Activated naive CD4-positive, alpha-beta T cell treated with anti-CD3 and anti-CD28 coated beads, Interleukin-2, amount 50 U/mL, for 24 hours (primary cell): ENCODE measurements at regions not wholly inside any gene's neighbourhood (a gene's known extent, or its start where the extent isn't known, plus 50 kb on each side); places are given as distances from the start of the nearest gene placed in this dataset.

Experiments used
- H3K27ac Mint-ChIP-seq: one replicate; pipeline ENCODE4 v1.8.0; 2021; ENCODE audit warnings: mild to moderate bottlenecking, mixed read lengths
- H3K27me3 Mint-ChIP-seq: one replicate; pipeline ENCODE4 v1.8.0; 2021; ENCODE audit warnings: mixed read lengths
- H3K36me3 Mint-ChIP-seq: one replicate; pipeline ENCODE4 v1.8.0; 2021; ENCODE audit warnings: mixed read lengths
- H3K4me1 Mint-ChIP-seq: one replicate; pipeline ENCODE4 v1.8.0; 2021; ENCODE audit warnings: mixed read lengths
- H3K4me3 Mint-ChIP-seq: one replicate; pipeline ENCODE4 v1.8.0; 2021; ENCODE audit warnings: mild to moderate bottlenecking, mixed read lengths
- H3K9me3 Mint-ChIP-seq: one replicate; pipeline ENCODE4 v1.8.0; 2021; ENCODE audit warnings: mixed read lengths

DNA sequence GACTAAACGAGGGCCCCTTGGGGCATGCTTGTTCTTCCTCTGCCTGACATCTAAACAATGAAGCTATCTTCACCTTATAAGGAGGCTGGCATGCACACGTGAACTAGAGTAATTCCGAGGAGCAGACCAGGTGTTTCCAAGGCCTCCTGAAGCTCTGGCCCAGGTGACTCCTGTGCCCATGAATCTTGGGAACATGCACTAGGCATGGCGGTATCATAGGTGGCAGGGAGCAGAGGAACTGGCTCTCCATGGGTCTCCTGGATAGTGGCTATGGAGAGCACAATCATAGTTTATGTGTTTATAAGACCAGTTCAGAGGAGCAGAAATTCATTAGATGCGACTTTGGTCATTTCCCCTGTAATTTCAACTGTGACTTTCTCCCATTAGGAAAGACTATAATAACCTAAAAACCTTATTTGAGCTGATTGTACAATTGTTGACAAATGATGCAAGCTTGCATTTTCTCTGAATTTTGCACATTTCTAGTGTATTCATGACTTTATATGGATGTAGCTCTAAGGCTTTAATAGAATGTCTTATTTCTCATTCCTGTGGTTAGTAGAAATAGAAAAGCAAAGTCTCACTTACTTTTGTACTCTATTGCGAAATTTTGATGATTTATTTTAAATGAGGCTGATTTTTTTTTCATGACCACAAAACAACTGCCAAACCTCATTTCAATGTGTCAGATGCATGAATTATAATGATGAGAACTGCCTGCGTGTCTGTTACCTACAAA, 135.3 kb upstream of the RPS23 start:
- Mint-ChIP-seq H3K27ac (no peak overlapping the region), H3K4me1 (no peaks in the 10 kb centered on the region)

GRCh38 chr5:82408033-82408432, 129.9 kb upstream of the RPS23 start:
- no peaks in the 10 kb centered on the region for H3K9me3 Mint-ChIP-seq
- H3K36me3 Mint-ChIP-seq: no peaks in the 10 kb centered on the region
- H3K27me3 Mint-ChIP-seq: no peaks in the 10 kb centered on the region
- H3K27ac Mint-ChIP-seq: no peak overlapping the region
- H3K4me3 Mint-ChIP-seq: no peak overlapping the region
- H3K4me1 Mint-ChIP-seq: no peaks in the 10 kb centered on the region

More for the DNA sequence above, 135.3 kb upstream of the RPS23 start:
- H3K27me3 Mint-ChIP-seq: no peaks in the 10 kb centered on the region
- no peaks in the 10 kb centered on the region for H3K9me3 Mint-ChIP-seq
- no peak overlapping the region for H3K4me3 Mint-ChIP-seq
- H3K36me3 Mint-ChIP-seq: no peaks in the 10 kb centered on the region

DNA sequence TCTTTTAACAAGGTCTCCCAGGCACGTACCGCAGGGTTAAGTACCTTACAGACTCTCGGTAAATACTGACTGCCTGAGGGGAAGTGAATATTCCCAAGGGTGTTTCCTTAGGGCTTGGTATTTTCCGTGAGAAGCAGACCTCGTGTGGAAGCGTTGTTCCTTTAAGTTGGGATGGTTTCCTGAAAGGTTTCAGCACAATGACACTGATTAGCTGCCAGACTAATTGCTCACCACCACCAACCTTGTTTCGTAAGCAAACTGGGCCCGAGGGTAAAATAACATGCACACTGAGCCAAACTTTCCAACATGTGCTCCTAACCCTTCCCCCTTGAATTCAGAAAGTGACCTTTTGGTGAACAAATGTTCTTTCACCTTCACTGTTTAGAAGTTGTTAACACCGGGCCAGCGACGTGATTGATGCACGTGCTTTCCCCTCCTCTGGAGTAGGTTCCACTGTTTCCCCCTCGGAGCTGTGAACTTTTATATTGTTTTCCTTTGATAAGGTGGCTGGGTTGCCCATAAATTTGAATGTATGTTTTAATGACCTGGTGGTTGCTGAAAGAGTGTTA, 128.1 kb upstream of the RPS23 start:
- H3K4me3 Mint-ChIP-seq: no peak overlapping the region
- no peaks in the 10 kb centered on the region for H3K27me3 Mint-ChIP-seq
- no peaks in the 10 kb centered on the region for H3K36me3 Mint-ChIP-seq
- H3K27ac Mint-ChIP-seq: no peak overlapping the region
- no peaks in the 10 kb centered on the region for H3K4me1 Mint-ChIP-seq
- no peaks in the 10 kb centered on the region for H3K9me3 Mint-ChIP-seq

- no peaks in the 10 kb centered on the region for H3K27me3 Mint-ChIP-seq
- H3K9me3 Mint-ChIP-seq: no peaks in the 10 kb centered on the region
- no peak overlapping the region for H3K27ac Mint-ChIP-seq
- H3K4me3 Mint-ChIP-seq: no peak overlapping the region
- H3K4me1 Mint-ChIP-seq: no peaks in the 10 kb centered on the region
- H3K36me3 Mint-ChIP-seq: no peaks in the 10 kb centered on the region
Observed at GRCh38 chr5:82405618-82406204, 127.6 kb upstream of the RPS23 start.

DNA sequence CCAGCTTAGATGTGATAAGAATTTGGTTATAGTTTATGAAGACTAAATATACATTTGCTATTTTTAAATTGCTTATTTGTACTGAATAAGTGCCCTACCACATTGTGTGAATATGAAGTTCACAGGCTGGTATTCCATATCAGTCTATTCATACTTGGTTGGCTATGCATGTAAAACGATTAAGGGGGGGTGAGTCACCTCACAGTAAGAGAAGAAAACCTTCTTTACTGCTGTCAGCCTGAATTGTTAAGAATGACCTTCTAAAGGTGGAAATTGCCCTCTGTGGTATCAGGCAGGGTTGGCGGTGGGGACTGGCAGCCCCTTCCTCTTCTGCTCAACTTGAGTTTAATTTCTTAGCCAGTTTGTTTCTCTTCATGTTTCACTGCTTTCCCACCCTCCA, 127.0 kb upstream of the RPS23 start:
- Mint-ChIP-seq H3K9me3 (no peaks in the 10 kb centered on the region), H3K4me3 (no peak overlapping the region), H3K27ac (no peak overlapping the region), H3K27me3 (no peaks in the 10 kb centered on the region), H3K36me3 (no peaks in the 10 kb centered on the region), H3K4me1 (no peaks in the 10 kb centered on the region)

DNA sequence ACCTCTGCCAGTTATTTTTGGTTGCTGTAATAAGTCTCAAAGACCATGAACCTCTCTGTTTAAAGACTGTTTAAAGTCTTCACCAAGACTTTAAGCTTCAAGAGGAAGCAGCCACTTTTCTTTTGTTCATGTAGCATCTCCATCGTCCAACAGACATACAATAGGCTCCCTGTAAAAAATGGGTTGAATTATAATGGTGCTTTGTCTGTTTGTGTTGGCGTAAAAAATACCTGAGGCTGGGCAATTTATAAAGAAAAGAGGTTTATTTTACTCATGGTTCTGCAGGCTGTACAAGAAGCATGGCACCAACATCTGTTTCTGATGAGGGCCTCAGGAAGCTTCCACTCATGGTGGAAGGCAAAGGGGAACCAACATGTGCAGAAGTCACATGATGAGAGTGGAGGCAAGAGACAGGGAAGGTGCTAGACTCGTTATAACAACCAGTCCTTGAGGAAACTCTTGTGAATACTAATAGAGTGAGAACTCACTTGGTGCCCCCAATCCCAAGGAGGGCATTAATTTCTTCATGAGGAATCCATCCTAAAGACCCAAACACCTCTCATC, 126.3 kb upstream of the RPS23 start:
- Mint-ChIP-seq H3K27ac (no peak overlapping the region), H3K4me1 (no peaks in the 10 kb centered on the region), H3K27me3 (no peaks in the 10 kb centered on the region), H3K36me3 (no peaks in the 10 kb centered on the region), H3K4me3 (no peak overlapping the region), H3K9me3 (no peaks in the 10 kb centered on the region)

DNA sequence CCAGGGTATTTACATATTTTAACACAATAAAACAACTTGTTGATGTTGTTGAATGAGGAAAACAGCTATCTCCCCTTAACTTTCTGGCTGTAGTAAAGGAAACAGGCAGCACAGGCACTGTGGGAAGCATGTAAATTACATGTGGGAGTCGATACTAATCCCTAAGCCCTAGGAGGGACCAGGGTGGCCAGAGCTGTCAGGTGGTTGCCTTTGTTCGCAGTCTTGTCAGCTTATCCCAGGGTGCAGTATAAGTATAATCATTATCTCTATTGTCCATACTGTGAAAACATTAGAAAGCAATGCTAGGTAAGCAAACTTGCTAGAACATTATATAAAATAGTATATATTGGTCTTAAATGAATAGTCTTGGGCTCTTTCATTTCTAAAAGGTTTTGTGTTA, 125.6 kb upstream of the RPS23 start:
- Mint-ChIP-seq H3K27ac (no peak overlapping the region), H3K4me1 (no peaks in the 10 kb centered on the region), H3K4me3 (no peak overlapping the region), H3K27me3 (no peaks in the 10 kb centered on the region), H3K9me3 (no peaks in the 10 kb centered on the region), H3K36me3 (no peaks in the 10 kb centered on the region)

GRCh38 chr5:82403026-82403425, 124.9 kb upstream of the RPS23 start:
- H3K9me3 Mint-ChIP-seq: no peaks in the 10 kb centered on the region
- no peak overlapping the region for H3K4me3 Mint-ChIP-seq
- no peaks in the 10 kb centered on the region for H3K4me1 Mint-ChIP-seq
- no peaks in the 10 kb centered on the region for H3K36me3 Mint-ChIP-seq
- H3K27ac Mint-ChIP-seq: no peak overlapping the region
- no peaks in the 10 kb centered on the region for H3K27me3 Mint-ChIP-seq

GRCh38 chr5:82399111-82399510, 121.0 kb upstream of the RPS23 start:
- no peak overlapping the region for H3K4me3 Mint-ChIP-seq
- H3K9me3 Mint-ChIP-seq: no peaks in the 10 kb centered on the region
- H3K4me1 Mint-ChIP-seq: no peaks in the 10 kb centered on the region
- H3K36me3 Mint-ChIP-seq: no peaks in the 10 kb centered on the region
- H3K27me3 Mint-ChIP-seq: no peaks in the 10 kb centered on the region
- no peak overlapping the region for H3K27ac Mint-ChIP-seq

DNA sequence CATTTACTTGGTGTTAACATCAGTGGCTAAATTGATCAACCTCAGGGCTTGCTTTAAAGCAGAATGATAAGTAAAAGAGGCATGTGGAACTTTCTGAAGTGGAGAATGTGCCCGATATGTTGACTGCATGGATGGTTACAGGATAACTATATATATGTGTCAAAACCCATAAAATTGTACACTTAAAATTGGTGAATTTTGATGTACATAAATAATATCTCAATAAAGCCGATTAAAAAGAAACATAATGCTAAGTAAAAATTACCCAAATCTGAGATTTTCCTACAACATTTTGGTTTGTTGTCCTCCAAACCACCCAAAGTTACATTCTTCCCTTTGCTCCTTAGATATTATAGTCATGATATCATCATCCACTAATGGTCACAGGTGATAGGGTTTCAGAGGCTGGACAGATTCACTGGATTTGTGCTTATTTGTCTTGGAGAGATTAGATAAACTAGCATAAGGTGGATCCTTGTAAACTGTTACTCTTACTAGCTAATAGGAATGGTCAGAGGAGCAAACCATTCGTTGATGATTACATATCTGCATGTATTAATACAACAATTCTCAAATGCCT, 119.7 kb upstream of the RPS23 start:
- Mint-ChIP-seq H3K4me3 (no peak overlapping the region), H3K27ac (no peak overlapping the region), H3K9me3 (no peaks in the 10 kb centered on the region), H3K27me3 (no peaks in the 10 kb centered on the region), H3K36me3 (no peaks in the 10 kb centered on the region), H3K4me1 (no peaks in the 10 kb centered on the region)

DNA sequence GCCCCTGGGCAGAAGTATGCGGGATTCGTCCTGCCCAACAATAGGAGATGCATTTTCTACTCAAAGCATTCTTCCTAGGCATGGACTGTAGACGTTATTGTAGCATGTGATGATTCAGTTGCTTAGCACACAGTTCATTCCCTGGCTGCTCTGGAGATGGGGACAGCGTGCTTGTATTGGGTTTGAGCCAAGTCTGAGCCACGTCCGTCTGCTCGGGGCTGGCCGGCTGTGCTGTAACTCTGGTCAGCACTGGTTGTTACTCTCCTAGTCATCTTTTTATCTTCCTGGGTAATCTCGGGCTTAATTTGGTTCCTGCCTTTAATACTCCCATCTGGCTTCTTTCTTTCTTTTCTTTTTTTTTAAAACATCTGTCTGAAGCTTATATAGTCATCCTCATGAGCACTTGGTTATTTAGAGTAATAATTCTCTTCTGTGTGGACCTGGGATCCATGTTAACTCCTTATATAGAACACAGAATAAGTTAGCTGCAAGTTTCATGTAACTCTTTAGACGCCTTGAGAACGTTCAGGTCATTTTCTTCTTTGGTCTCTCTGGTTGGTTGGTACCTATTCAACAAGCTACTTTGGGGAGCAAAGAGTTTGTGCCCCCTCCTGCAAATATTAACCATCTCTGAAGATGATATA, 118.8 kb upstream of the RPS23 start:
- Mint-ChIP-seq H3K9me3 (no peaks in the 10 kb centered on the region), H3K27ac (no peak overlapping the region), H3K4me3 (no peak overlapping the region), H3K36me3 (no peaks in the 10 kb centered on the region), H3K27me3 (no peaks in the 10 kb centered on the region), H3K4me1 (no peaks in the 10 kb centered on the region)

- H3K4me1 Mint-ChIP-seq: no peaks in the 10 kb centered on the region
- H3K9me3 Mint-ChIP-seq: no peaks in the 10 kb centered on the region
- H3K27me3 Mint-ChIP-seq: no peaks in the 10 kb centered on the region
- H3K36me3 Mint-ChIP-seq: no peaks in the 10 kb centered on the region
- no peak overlapping the region for H3K4me3 Mint-ChIP-seq
- H3K27ac Mint-ChIP-seq: no peak overlapping the region
Observed at GRCh38 chr5:82396396-82396795, 118.2 kb upstream of the RPS23 start.

- Mint-ChIP-seq H3K27me3 (peaks cover 2% of the 10 kb centered on the region), H3K36me3 (no peaks in the 10 kb centered on the region), H3K4me1 (no peaks in the 10 kb centered on the region), H3K4me3 (no peak overlapping the region), H3K27ac (no peak overlapping the region), H3K9me3 (no peaks in the 10 kb centered on the region)
Observed at GRCh38 chr5:82393951-82394350, 115.8 kb upstream of the RPS23 start.

GRCh38 chr5:82390088-82390487, 111.9 kb upstream of the RPS23 start:
- Mint-ChIP-seq H3K36me3 (no peaks in the 10 kb centered on the region), H3K4me1 (no peaks in the 10 kb centered on the region), H3K27ac (no peak overlapping the region), H3K4me3 (no peak overlapping the region), H3K9me3 (no peaks in the 10 kb centered on the region), H3K27me3 (peaks cover 2% of the 10 kb centered on the region)

GRCh38 chr5:82389347-82389746, 111.2 kb upstream of the RPS23 start:
- Mint-ChIP-seq H3K27ac (peak overlapping the region; percentile 30), H3K36me3 (no peaks in the 10 kb centered on the region), H3K4me1 (no peaks in the 10 kb centered on the region), H3K27me3 (peaks cover 2% of the 10 kb centered on the region), H3K4me3 (no peak overlapping the region), H3K9me3 (no peaks in the 10 kb centered on the region)

GRCh38 chr5:82388181-82388580, 110.0 kb upstream of the RPS23 start:
- Mint-ChIP-seq H3K9me3 (no peaks in the 10 kb centered on the region), H3K27ac (no peak overlapping the region), H3K27me3 (peaks cover 2% of the 10 kb centered on the region), H3K36me3 (no peaks in the 10 kb centered on the region), H3K4me3 (no peak overlapping the region), H3K4me1 (no peaks in the 10 kb centered on the region)
